GM19372 (cell line): ENCODE measurements at regions not wholly inside any gene's neighbourhood (a gene's known extent, or its start where the extent isn't known, plus 50 kb on each side); places are given as distances from the start of the nearest gene placed in this dataset.

Experiments used
- ATAC-seq: cut with Tn5 transposase; IDR thresholded peaks from one replicate; pipeline ENCODE4 v1.9.1; 2021; ENCODE audit warnings: mild to moderate bottlenecking, low read depth, moderate library complexity; ENCODE audit not compliant: unreplicated experiment

- no peak for ATAC-seq
These were observed 56.9 kb upstream of the ECE1 start for GRCh38 chr1:21347072-21347581.

GRCh38 chr1:21346365-21347071, 56.3 kb upstream of the ECE1 start:
- no peak for ATAC-seq

GRCh38 chr1:21344750-21345443, 54.6 kb upstream of the ECE1 start:
- ATAC-seq: peak; percentile 36

GRCh38 chr1:21344098-21344749, 54.0 kb upstream of the ECE1 start:
- no peak for ATAC-seq

- no peak for ATAC-seq
These were observed 52.9 kb upstream of the ECE1 start for GRCh38 chr1:21342961-21343838.

- no peak for ATAC-seq
These were observed 51.3 kb upstream of the ECE1 start for GRCh38 chr1:21341517-21342078.

- no peak for ATAC-seq
These were observed 50.8 kb upstream of the ECE1 start for GRCh38 chr1:21341022-21341421.

GRCh38 chr1:21340230-21340945, 50.1 kb upstream of the ECE1 start:
- ATAC-seq: no peak
